GM19468 (cell line): ENCODE measurements at regions not wholly inside any gene's neighbourhood (a gene's known extent, or its start where the extent isn't known, plus 50 kb on each side); places are given as distances from the start of the nearest gene placed in this dataset.

Source experiments
- ATAC-seq: cut with Tn5 transposase; IDR thresholded peaks from one replicate; pipeline ENCODE4 v1.9.1; 2021; ENCODE audit warnings: mild to moderate bottlenecking, moderate library complexity, moderate number of reproducible peaks; ENCODE audit not compliant: unreplicated experiment; ENCODE audit errors: extremely low read depth

DNA sequence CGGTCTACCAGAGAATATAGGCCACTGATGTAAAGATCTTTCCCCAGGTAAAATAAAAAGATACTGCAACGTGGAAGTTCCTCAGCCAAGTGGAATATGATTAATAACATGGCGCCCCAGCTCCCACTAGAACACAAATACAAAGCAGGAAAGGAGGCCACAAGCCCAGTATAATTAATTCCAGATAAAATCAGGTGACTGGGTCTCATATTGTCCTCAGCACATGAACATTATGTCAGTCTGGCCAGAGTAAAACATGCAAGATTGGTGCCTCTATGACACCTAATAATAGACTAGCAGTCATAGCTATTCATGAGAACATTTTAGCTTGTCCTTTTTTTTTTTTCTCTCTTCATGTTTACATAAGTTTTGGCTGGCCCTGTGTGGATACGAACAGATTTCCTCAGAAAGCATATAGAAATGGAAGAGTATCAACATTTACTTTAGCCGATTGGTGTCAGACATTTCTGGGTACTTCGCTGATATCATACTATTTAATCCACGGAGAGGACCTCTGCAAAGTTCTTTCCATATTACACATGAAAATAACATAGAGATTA lies 523.8 kb upstream of the SETBP1 start:
- no peak for ATAC-seq

GRCh38 chr18:44170208-44170880 lies 510.3 kb upstream of the SETBP1 start:
- no peak for ATAC-seq

- ATAC-seq: no peak
These were observed 509.4 kb upstream of the SETBP1 start for GRCh38 chr18:44171301-44171700.

DNA sequence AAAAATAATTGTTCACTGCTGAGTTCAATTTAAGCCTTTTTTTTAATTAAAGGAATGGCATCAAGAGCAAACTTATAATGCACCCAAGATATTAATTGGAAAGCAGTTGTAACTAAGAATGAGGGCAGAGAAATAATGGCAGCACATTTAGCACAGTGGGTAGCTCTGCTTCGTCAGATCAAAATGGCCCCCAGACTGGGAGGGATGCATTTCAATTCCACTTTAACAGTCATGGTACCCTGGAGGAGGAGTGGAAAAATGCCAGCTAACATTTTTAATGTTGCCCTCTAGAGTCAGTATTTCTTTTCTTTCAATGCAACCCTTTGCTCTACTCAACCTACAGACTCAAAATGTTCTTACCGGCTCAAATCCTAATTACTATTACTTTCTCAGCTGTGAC lies 504.8 kb upstream of the SETBP1 start:
- ATAC-seq: no peak

DNA sequence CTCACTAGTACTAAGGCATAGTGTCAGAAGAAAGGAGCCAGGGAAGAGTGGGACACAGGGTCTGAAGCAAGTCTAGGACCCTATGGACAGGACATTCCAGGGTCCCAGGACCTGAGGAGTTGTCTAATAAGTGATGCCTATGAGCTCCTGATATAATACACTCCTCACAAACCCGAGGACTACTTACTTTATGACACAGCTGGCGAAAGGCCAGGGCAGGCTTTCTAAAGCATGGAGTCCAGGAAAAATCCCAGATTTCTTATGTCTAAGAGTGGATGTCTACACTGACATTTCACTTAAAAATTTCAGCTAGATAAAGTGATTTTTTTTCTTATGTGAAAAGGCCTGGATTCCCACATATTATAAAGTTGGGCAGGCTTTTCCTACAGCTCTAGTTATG lies 502.2 kb upstream of the SETBP1 start:
- ATAC-seq: no peak

DNA sequence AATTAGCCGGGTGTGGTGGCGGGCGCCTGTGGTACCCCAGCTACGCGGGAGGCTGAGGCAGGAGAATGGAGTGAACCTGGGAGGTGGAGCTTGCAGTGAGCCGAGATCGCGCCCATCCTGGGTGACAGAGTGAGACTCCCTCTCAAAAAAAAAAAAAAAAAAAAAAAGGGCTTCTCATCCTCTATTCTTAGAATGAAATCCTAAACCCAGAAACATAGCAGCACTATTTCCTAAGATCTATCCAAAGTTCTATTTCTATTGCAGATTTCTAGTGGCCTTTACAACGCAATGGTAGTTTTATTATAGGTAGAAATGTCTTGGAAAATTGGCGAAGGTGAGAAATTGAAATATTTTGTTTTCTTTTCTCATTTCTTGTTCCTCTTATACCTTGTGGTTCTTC lies 501.0 kb upstream of the SETBP1 start:
- ATAC-seq: no peak

DNA sequence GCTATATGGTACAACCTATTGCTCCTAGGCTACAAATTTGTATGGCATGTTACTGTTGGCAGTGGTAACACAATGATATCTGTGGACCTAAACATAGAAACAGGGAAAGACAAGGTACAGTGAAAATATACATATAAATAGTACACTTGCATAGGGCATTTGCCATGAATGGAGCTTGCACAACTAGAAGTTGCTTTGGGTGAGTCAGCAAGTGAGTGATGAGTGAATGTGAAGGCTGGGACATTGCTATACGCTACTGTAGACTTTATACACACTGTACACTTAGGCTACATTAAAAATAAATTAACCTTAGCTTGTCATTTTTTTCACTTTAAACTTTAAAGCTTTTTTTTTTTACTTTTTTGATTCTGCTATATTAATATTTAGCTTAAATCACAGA lies 500.0 kb upstream of the SETBP1 start:
- ATAC-seq: no peak

DNA sequence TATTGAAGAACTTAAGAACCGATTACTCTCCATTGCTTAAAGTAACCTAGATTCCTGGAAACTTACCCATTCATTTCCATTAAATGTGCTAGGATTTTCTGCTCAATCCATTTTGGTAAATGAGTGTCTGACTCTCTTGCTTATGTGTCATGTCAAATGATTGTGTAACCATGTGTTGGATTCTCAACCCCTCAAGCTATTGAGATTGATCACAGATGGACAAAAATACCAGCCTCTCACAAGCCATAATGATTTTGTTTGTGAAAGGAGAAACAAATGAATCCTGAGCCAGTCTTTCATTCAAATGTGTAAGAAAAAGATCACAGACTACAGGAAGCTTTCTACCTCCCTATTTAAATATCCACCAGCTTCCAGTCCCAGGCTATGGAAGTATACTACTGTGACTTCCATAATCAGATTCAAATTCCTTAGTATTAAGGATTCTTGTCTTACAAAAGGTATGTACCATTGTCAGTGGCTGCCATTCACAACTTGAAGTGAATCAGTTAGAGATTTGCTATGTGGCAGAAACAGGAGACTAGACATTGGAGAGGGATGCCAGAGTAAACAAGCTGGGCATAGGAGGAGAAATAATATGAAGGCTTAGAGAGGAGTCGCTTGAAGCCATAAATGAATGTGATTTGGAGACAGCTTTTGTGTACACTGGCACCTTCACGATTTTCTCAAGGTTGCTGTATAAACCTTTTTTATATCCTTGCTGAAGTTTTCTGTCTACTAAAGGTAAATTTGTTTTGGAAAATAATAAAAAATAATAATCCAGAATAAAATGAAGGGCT lies 498.5 kb upstream of the SETBP1 start:
- no peak for ATAC-seq

DNA sequence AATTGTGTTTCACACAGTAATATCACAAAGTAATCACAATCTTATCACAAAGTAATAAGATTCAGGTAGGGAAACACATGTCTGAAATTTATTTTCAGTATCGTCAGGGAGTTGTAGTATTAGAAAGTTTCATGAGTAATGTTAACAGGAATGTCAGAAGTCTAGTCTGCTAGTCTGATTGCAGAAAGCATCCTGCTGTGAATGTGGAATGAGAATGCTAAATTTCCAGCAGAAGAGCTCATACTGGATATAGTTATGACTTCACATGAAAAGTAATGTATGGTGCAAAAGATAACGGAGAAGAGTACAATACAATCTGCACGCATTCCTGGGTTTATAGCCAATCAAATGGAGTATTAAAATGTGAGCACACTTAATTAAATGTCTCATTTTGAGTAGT lies 494.7 kb upstream of the SETBP1 start:
- no peak for ATAC-seq

DNA sequence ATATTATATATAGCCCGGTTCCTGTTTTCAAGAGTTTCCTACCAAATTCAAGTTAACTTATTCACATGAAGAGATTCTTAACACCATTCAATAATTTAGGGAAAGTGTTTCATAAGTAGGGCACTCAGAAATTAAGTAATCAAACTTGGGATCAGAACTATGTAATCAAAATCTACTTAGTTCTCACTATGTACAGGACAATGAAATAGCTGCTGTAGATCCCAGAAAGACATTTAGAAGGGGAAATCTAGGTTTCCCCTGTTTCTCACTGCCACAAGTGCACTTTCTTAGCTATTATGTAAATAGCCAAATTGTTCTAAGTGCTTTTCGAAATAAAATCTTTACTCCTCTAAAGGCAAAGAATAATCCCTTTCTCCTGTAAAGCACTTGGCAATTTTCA lies 493.6 kb upstream of the SETBP1 start:
- ATAC-seq: no peak

DNA sequence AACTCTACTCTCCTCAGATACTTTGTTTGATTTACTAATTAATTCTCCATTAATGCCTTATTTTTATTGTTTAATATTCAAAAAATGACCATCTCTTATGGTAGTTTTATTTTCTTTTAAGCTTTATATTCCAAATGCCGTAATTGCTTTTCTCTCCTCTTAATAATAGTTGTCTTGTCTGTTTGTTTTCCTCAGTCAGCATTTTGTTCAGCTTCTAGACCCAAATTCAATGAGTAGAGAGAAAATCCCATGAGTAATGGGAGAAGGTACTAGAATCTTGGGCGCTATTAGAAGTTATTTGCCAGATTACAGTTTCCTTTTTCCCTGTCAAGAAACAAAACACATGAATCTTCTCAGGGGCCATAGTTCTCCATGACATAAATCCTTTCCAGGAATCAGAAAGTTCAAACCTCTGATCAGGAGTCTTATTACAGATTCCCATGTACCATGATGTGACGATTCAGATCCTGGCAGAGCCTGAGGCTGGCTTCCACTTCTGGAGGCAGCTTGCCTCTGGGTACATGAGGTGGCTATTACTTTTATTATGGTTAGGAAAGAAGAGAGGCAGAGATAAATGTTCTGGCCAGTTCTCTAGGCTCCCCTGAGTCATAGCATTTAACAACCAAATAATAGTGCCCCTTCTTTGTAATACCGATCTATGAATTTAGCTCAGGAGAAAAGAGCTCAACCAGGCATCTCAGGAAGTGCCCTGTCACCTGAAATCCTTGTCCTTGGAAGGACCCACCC lies 485.1 kb upstream of the SETBP1 start:
- no peak for ATAC-seq

DNA sequence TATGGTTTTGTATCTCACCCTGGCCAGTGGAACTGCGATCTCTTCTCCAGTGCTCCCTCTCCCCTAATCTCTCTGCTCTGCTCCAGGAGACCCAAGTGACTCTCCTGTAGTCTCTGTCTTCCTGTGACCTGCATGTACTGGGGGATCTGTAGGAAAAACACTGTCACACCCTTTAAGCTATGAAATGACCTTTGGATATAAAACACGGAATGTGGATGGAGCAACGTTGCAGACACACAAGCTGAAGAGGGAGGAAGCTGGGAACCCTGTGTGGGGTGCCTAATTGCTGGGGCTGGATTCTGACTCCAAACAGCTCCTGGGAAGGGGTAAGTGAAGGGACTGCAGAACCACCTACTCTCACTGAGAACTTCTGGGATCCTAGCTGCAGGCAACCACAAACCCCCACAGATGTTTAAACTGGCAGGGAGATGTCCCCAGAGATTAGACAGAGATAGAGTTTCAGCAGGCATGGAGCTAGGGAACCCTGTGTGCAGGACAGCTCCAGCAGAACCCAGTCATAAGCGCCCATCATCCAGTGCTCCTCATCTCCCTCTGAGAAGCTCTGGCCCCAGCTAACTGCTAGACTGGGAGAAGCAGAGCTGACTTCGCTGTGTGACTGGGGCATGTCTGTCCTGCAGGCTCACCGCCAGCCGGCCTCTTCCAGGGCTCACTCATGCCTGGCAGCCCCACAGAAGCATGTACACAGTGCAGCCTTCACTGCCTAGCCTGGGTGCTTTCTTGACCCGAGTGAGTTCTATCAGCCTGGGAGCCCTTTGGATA lies 482.7 kb upstream of the SETBP1 start:
- no peak for ATAC-seq

- no peak for ATAC-seq
These were observed 481.9 kb upstream of the SETBP1 start for GRCh38 chr18:44198612-44199284.

- no peak for ATAC-seq
These were observed 467.4 kb upstream of the SETBP1 start for GRCh38 chr18:44213293-44213692.

- no peak for ATAC-seq
These were observed 466.3 kb upstream of the SETBP1 start for GRCh38 chr18:44214396-44214795.

DNA sequence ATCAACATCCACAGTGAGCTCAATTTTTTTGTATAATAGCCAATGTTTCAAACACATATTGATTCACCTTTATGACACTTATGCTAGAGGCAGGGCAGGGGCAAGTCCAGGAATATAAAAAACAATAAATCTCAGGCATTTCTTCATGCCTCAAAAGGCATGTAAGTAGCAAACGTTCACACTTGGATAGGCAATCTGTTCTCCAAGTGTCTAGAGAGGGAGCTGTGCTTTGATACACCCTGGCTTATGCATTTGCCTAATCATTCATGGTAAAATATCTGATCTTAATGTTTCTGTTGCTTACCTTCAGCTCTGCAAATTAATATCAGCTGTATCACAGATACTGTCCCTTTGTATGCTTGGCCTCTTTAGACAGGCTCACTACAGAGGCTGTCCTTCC lies 464.5 kb upstream of the SETBP1 start:
- ATAC-seq: no peak

GRCh38 chr18:44227501-44227900 lies 453.2 kb upstream of the SETBP1 start:
- ATAC-seq: no peak

- ATAC-seq: no peak
These were observed 451.0 kb upstream of the SETBP1 start for GRCh38 chr18:44229693-44230108.

GRCh38 chr18:44231936-44232335 lies 448.8 kb upstream of the SETBP1 start:
- no peak for ATAC-seq

DNA sequence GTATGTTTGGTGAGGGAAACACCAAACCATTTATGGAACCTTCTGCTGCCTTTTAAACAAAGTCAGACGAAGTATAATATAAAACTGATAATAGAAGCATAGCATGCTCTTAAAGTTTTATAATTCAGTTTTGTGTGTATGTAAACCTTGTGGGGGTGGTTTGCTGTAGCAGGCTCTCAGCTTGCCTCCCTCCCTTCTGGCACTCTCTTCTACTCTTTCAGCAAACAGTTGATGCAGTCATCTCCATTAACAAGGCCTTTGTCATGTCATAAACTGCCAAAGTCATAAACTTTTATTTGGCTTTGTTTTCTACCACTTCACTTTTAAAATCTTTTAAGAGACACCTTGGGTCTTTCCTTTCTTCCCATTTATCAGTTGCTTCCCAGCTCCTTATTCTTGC lies 448.2 kb upstream of the SETBP1 start:
- ATAC-seq: no peak
